Umbilical cord (tissue), 1 donor: ENCODE measurements at regions not wholly inside any gene's neighbourhood (a gene's known extent, or its start where the extent isn't known, plus 50 kb on each side); places are given as distances from the start of the nearest gene placed in this dataset.

Source experiments
- DNase-seq: peaks from one replicate; pipeline ENCODE4 v3.0.0-alpha.2; 2015; ENCODE audit warnings: low spot score

- DNase-seq = no peak
These were observed 372.0 kb downstream of the ZIC4 start for GRCh38 chr3:147034359-147034758.

DNA sequence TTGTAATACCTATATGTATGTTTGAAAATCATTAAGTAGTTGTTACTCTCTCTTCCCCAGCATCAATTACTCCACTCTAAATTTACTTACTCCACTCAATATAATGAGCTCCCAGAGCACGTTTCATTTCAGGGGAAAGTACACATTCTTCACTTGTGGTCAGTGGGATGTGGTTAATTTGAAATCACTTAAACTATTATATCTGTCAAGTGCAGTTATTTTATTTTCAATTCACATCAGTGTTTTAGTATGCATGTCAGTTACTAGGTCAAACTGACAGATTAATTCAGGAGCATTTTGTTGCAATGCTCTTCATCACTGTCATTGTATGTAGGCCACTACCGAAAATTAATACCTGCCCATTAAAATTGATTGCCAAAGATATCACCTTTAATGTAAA, 376.1 kb downstream of the ZIC4 start:
- DNase-seq = no peak

DNA sequence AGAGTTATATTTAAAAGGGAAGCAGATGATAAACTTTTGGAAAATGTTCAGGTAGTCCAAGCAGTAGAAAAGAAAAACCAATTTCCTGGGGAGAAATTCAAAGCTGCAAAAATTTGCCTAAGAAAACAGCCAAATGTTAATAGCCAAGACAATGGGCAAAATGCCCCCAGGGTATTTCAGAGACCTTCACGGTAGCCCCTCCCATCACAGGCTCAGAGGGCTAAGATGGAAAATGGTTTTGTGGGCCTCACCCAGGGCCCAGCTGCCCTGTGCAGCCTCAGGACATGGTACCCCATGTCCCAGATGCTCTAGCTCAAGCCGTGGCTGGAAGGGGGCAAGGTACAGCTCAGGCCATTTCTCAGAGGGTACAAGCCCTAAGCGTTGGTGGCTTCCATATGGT, 391.0 kb downstream of the ZIC4 start:
- DNase-seq = no peak

GRCh38 chr3:147008886-147009285, 397.5 kb downstream of the ZIC4 start:
- no peak for DNase-seq

DNA sequence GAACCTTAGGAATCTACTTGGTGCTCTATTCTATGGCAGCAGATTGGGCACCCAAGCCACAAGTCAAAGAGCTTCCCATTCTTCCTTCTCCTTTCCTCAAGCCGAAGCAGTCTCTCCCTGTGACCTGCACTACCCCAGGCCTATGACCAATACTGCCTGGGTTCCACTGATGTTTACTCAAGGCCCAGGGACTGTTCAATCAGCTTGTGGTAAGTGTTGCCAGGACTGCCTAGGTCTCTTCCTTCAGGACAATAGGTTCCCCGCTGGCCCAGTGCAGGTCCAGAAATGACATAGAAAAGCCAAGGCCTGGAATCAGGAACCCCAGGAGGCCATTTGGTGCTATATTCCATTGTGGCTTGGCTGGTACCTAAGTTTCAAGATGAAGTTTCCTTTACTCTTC, 397.9 kb downstream of the ZIC4 start:
- no peak for DNase-seq

GRCh38 chr3:147007736-147008245, 398.6 kb downstream of the ZIC4 start:
- DNase-seq = no peak

GRCh38 chr3:147002721-147003120, 397.6 kb upstream of the PLSCR5 start:
- DNase-seq = no peak

DNA sequence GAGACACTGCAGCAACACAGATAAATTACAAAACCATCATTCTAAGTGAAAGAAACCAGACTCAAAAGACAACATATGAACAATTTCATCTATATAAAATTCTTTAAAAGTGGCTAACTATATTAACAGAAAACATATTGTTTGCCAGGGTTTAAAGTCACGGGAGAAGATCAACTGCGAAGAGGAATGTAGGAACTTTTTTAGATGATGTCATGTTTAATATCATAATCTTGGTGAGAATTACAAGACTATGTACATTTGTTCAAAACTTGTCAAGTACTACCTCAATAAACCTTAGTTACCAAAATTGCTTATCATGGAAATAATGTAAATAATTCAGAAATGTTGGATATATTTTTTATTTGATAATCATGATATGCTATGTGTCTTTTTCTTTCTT, 395.1 kb upstream of the PLSCR5 start:
- no peak for DNase-seq

GRCh38 chr3:146991907-146992306, 386.8 kb upstream of the PLSCR5 start:
- DNase-seq = no peak

DNA sequence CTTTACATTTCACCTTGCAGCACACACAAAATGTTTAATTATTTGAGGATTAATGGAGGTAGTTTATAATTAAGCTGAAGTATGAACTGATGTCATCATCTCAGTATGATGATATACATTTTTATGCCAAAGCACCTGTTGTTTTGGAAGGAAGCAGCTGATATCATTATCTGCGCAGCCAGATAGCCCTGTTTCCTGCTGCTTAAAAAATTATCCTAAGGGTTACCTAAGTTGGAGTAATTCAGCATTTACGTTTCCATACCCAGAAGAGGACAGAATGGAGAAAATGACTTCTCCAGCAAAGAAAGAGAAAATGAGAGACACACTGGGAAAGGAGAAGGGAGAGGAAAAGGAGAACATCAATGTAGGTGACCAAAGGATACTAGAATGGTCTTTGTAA, 370.3 kb upstream of the PLSCR5 start:
- no peak for DNase-seq

GRCh38 chr3:146975032-146975431, 369.9 kb upstream of the PLSCR5 start:
- no peak for DNase-seq

DNA sequence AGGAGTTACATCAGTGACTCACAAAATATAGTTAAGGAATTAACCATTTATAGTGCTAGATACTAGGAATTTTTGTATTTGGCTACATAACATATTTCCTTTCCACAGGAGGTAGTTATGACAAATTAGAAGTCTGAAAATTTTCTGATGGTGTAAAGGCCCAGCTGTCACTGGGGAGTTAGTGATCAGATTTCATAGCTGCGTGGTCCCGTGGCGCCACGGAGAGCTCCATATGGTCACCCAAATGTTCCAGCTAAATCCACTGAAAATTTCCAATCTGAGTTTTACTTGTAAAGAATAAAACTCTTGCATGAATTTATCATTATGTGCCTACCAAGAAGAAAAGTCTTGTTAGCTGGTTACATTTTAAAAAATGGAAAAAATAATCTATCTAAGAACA, 368.9 kb upstream of the PLSCR5 start:
- no peak for DNase-seq

- no peak for DNase-seq
These were observed 367.6 kb upstream of the PLSCR5 start for GRCh38 chr3:146972726-146973125.

- DNase-seq = no peak
These were observed 365.1 kb upstream of the PLSCR5 start for GRCh38 chr3:146970236-146970635.

- DNase-seq = no peak
These were observed 364.2 kb upstream of the PLSCR5 start for GRCh38 chr3:146969356-146969755.

GRCh38 chr3:146968204-146968651, 363.1 kb upstream of the PLSCR5 start:
- peak; percentile 2 for DNase-seq

DNA sequence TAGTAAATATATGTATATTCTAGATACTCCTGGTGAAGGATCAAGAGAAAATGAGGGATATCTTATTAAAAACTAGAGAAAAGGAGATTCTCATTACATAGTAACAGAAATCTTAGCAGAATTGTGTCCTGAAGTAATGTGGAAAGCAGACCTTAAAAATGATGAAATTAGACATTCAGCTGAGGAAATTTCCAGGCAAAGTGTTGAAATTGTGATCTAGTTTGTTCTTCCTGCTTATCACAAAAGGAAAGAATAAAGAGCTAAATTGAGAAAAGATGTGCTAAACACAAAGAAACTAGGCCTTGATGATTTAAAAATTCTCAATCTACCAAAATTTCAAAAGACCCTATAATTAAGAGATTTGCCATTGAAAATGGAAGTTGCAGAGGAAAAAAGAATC, 362.6 kb upstream of the PLSCR5 start:
- DNase-seq = no peak

DNA sequence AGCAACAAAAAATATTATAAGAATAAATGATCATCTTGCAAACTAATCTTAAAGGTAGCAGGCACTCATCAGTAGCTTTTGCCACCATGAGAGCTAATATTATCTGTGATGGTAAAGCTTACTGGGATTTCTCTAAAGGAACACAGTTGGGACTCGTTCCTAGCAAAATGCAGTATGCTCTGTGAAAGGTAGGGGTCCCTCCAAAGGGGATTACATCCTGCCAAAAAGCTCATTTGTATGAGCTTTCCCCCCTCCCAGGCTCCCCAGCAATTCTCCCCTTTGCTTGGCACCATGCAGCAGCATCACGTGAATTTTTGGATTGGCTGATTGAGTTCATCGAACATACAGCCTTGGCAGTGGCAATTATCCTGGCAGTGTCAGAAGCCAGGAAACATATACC, 361.0 kb upstream of the PLSCR5 start:
- DNase-seq = no peak

DNA sequence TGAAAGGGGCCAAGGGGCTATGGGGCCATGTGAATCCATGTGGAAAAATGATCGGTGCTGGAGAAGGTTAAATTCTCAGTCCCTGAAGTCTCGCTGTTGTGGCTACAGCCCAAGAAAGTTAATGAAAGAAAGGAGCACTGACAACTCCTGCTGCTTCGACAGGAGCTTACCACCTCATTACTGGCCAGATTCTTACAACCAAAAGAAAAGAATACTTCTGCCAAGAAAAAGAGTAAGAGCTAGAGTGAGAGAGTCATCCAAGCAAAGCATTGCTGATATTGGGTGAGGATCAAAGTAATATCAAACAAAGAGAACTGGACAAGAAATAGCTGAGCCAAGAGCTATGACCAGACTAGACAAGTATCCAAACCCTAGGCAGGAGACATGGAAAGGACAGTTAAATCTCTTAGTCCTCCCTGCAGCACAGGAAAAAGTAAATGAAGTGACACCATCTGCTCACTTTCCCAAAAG, 348.4 kb upstream of the PLSCR5 start:
- DNase-seq = no peak

DNA sequence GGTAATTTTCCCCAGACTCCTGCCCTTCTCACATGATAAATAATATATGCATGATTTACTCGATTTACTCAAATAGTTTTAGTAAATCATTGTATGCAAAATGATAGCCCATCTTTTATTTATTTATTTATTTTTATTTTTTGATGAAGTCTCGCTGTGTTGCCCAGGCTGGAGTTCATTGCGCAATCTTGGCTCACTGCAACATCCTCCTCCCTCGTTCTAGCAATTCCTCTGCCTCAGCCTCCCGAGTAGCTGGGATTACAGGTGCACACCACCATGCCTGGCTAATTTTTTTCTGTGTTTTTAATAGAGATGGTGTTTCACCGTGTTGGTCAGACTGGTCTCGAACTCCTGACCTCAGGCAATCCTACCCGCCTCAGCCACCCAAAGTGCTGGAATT, 343.8 kb upstream of the PLSCR5 start:
- DNase-seq = no peak

DNA sequence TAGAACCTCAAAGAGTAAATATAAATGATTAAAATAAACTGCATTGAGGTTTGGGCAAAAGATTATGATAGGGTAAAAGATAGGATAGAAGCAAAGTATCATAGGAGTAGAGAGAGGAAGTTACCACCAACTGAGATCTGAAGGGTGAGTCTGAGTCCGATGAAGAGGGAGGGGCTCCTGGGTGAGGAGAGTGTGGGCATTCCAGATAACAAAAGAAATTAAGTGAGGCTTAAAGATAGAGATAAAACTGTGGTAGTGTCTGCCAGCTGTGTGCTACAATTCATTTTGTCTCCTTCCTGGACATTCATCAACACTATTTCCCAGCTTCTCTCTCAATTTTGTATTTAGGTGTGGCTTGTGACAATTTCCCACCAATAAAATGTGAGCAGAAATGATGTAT, 343.0 kb upstream of the PLSCR5 start:
- no peak for DNase-seq

- DNase-seq = no peak
These were observed 324.6 kb upstream of the PLSCR5 start for GRCh38 chr3:146929696-146930095.

- no peak for DNase-seq
These were observed 323.4 kb upstream of the PLSCR5 start for GRCh38 chr3:146928421-146929059.

GRCh38 chr3:146921693-146922092, 316.5 kb upstream of the PLSCR5 start:
- no peak for DNase-seq
